ENCODE measurements at regions not wholly inside any gene's neighbourhood (a gene's known extent, or its start where the extent isn't known, plus 50 kb on each side); places are given as distances from the start of the nearest gene placed in this dataset.

DNA sequence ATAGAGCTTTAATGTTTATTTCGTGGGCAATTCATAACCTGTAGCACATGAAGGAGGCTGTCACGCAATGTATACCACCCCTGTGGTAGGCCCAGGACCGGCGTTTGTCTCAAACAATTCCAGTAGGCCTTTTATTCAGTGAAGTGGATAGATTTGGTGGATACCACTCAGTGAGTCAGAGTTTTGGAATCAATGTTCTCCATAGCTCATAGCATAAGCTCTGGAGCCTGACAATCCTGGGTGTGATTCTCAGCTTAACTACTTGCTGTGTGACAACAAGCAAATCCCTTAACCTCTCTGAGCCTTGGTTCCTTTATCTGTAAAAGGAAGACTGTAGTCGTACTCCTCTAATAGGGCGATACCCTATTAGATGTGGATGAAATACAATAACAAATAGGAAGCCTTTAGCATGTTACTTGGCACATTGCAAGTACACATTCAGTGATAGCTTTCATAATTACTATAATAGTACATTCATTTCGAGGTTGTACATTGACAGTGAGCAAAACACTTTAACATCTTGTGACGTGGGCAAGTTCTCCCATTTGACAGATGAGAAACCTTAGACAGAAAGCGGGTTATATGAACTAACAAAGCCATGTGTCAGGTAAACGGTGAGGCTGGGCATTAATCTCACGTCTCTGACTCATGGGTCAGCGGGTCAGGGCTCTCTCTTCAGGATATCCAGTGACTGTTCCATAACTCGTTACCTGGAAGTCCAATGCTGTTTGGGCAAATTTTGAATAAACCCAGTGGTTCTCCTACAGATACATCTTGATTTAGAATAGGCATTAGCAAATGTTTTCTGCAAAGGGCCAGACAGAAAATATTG lies 130.8 kb downstream of the C9orf152 start:
- Histone ChIP-seq H3K9me3 (ENCODE audit: control insufficient read depth, insufficient read depth, low read length) (no peaks in the 10 kb centered on the region), H3K36me3 (ENCODE audit: control insufficient read depth, insufficient read depth, low read length) (no peaks in the 10 kb centered on the region), H3K27me3 (ENCODE audit: control insufficient read depth, insufficient read depth, low read length) (no peaks in the 10 kb centered on the region), H3K4me3 (ENCODE audit: low read length) (no peak overlapping the region), H3K27ac (ENCODE audit: low read length) (no peak overlapping the region), H3K4me1 (ENCODE audit: control insufficient read depth, insufficient read depth, low read length) (peaks cover 4% of the 10 kb centered on the region)
- no peaks in the 10 kb centered on the region for H3K27me3 Mint-ChIP-seq (ENCODE audit: low read depth in 2 of 2)
- no peak overlapping the region for H3K4me3 Mint-ChIP-seq
- no peak for TF ChIP-seq CTCF (IDR thresholded peaks at IDR 0.05)
- no peaks in the 10 kb centered on the region for H3K9me3 Mint-ChIP-seq
- 84% methylated on average over 12 of the region's 13 CpGs for WGBS (ENCODE audit: insufficient coverage)
- no peak for ATAC-seq
- H3K4me1 Mint-ChIP-seq: peaks cover 0 to 6% of the 10 kb centered on the region in 2 donors
- no peaks in the 10 kb centered on the region for H3K36me3 Mint-ChIP-seq
- DNase-seq: no peak
- intact Hi-C loops (cut with micrococcal nuclease): no loop called here
- no peak overlapping the region for H3K27ac Mint-ChIP-seq

GRCh38 chr9:110077925-110078324 lies 130.0 kb downstream of the C9orf152 start:
- Mint-ChIP-seq H3K27ac (no peak overlapping the region), H3K4me1 (peaks cover 0 to 6% of the 10 kb centered on the region in 2 donors), H3K4me3 (no peak overlapping the region), H3K9me3 (no peaks in the 10 kb centered on the region), H3K27me3 (ENCODE audit: low read depth in 2 of 2) (no peaks in the 10 kb centered on the region), H3K36me3 (no peaks in the 10 kb centered on the region)
- H3K4me3 ChIP-seq (ENCODE audit: low read length): no peak overlapping the region
- TF ChIP-seq CTCF (IDR thresholded peaks at IDR 0.05): no peak
- no peaks in the 10 kb centered on the region for H3K9me3 ChIP-seq (ENCODE audit: control insufficient read depth, insufficient read depth, low read length)
- H3K27me3 ChIP-seq (ENCODE audit: control insufficient read depth, insufficient read depth, low read length): no peaks in the 10 kb centered on the region
- intact Hi-C loops (cut with micrococcal nuclease): no loop called here
- no peaks in the 10 kb centered on the region for H3K36me3 ChIP-seq (ENCODE audit: control insufficient read depth, insufficient read depth, low read length)
- peaks cover 4% of the 10 kb centered on the region for H3K4me1 ChIP-seq (ENCODE audit: control insufficient read depth, insufficient read depth, low read length)
- WGBS (ENCODE audit: insufficient coverage): 97% methylated on average over 6 of the region's 7 CpGs
- ATAC-seq: no peak
- H3K27ac ChIP-seq (ENCODE audit: low read length): no peak overlapping the region
- no peak for DNase-seq

GRCh38 chr9:110078604-110079003 lies 129.4 kb downstream of the C9orf152 start:
- no peak for TF ChIP-seq CTCF (IDR thresholded peaks at IDR 0.05)
- peaks cover 0 to 6% of the 10 kb centered on the region in 2 donors for H3K4me1 Mint-ChIP-seq
- no peak overlapping the region for H3K4me3 Mint-ChIP-seq
- peaks cover 4% of the 10 kb centered on the region for H3K4me1 ChIP-seq (ENCODE audit: control insufficient read depth, insufficient read depth, low read length)
- ATAC-seq: no peak
- H3K27me3 ChIP-seq (ENCODE audit: control insufficient read depth, insufficient read depth, low read length): no peaks in the 10 kb centered on the region
- no peak overlapping the region for H3K27ac ChIP-seq (ENCODE audit: low read length)
- DNase-seq: no peak
- H3K9me3 ChIP-seq (ENCODE audit: control insufficient read depth, insufficient read depth, low read length): no peaks in the 10 kb centered on the region
- no peaks in the 10 kb centered on the region for H3K36me3 Mint-ChIP-seq
- no peak overlapping the region for H3K4me3 ChIP-seq (ENCODE audit: low read length)
- intact Hi-C loops (cut with micrococcal nuclease): no loop called here
- H3K9me3 Mint-ChIP-seq: no peaks in the 10 kb centered on the region
- no peaks in the 10 kb centered on the region for H3K27me3 Mint-ChIP-seq (ENCODE audit: low read depth in 2 of 2)
- no peak overlapping the region for H3K27ac Mint-ChIP-seq
- WGBS (ENCODE audit: insufficient coverage): 89% methylated on average over 4 of the region's 4 CpGs
- H3K36me3 ChIP-seq (ENCODE audit: control insufficient read depth, insufficient read depth, low read length): no peaks in the 10 kb centered on the region

DNA sequence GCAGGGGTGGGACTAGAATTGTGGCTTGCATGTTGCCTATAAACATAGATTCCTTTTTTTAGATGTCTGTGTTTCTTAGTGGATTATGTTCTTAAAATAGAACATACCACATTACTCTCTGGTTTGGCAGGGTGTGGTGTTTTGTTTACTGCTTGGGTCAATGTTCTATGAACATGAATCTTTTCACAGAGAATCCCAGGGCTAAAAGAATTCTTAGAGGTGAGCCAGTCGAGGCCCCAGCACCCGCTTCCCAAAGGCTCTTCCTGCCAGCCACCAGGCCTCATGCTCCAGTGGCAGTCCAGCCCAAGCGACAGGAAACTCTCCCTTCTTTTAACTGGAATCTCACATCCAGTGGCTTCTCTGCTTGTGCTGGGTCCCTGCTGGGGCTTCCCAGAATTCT lies 126.6 kb downstream of the C9orf152 start:
- Mint-ChIP-seq H3K36me3 (no peaks in the 10 kb centered on the region), H3K27me3 (ENCODE audit: low read depth in 2 of 2) (no peaks in the 10 kb centered on the region), H3K4me3 (no peak overlapping the region), H3K4me1 (peaks cover 0 to 6% of the 10 kb centered on the region in 2 donors), H3K27ac (no peak overlapping the region), H3K9me3 (no peaks in the 10 kb centered on the region)
- Histone ChIP-seq H3K27me3 (ENCODE audit: control insufficient read depth, insufficient read depth, low read length) (no peaks in the 10 kb centered on the region), H3K4me1 (ENCODE audit: control insufficient read depth, insufficient read depth, low read length) (peaks cover 4% of the 10 kb centered on the region), H3K27ac (ENCODE audit: low read length) (no peak overlapping the region), H3K9me3 (ENCODE audit: control insufficient read depth, insufficient read depth, low read length) (no peaks in the 10 kb centered on the region), H3K4me3 (ENCODE audit: low read length) (no peak overlapping the region), H3K36me3 (ENCODE audit: control insufficient read depth, insufficient read depth, low read length) (no peaks in the 10 kb centered on the region)
- intact Hi-C loops (cut with micrococcal nuclease): loop anchor here (10.0 kb wide), 1 partner anchor 47 kb away; no protein-coding TSS in a partner anchor
- ATAC-seq (no peak), DNase-seq (no peak)
- TF ChIP-seq CTCF (IDR thresholded peaks at IDR 0.05): no peak
- WGBS (ENCODE audit: insufficient coverage): 74% methylated on average over 3 of the region's 3 CpGs
